GM23338 (cell line): ENCODE measurements at regions not wholly inside any gene's neighbourhood (a gene's known extent, or its start where the extent isn't known, plus 50 kb on each side); places are given as distances from the start of the nearest gene placed in this dataset.

Source experiments
- ATAC-seq: fragments of 200-7000 bp; cut with Tn5 transposase; 3 replicates; pipeline ENCODE4 v1.9.1; 2020
- DNase-seq: peaks from one replicate; pipeline ENCODE4 v3.0.0-alpha.2; 2015; ENCODE audit warnings: low spot score
- H2AFZ ChIP-seq: fragments of 200-600 bp; sonication (generic); 2 replicates; pipeline ENCODE4 v1.8.0; 2016; ENCODE audit warnings: antibody characterized with exemption, mild to moderate bottlenecking, moderate library complexity
- H3F3A ChIP-seq: fragments of 200-600 bp; sonication (generic); replicated peaks from 2 replicates; pipeline ENCODE4 v1.8.0; 2017; ENCODE audit warnings: antibody characterized with exemption, mixed run types, low read depth
- H3K27ac ChIP-seq: fragments of 200-600 bp; sonication (generic); 2 replicates; pipeline ENCODE4 v1.6.1; 2016; ENCODE audit warnings: low read depth
- H3K27me3 ChIP-seq: fragments of 200-600 bp; sonication (generic); 2 replicates; pipeline ENCODE4 v1.8.0; 2016; ENCODE audit warnings: mild to moderate bottlenecking, mixed run types, moderate library complexity; ENCODE audit not compliant: insufficient read depth
- H3K36me3 ChIP-seq: fragments of 200-600 bp; sonication (generic); 2 replicates; pipeline ENCODE4 v1.8.0; 2016; ENCODE audit warnings: mild to moderate bottlenecking; ENCODE audit not compliant: insufficient read depth
- H3K4me1 ChIP-seq: fragments of 200-600 bp; sonication (generic); 2 replicates; pipeline ENCODE4 v1.8.0; 2016; ENCODE audit warnings: mild to moderate bottlenecking, moderate library complexity; ENCODE audit not compliant: insufficient read depth
- H3K4me2 ChIP-seq: fragments of 200-600 bp; sonication (generic); 2 replicates; pipeline ENCODE4 v1.7.1; 2017; ENCODE audit warnings: mixed run types
- H3K4me3 ChIP-seq: fragments of 200-600 bp; sonication (generic); 2 replicates; pipeline ENCODE4 v1.6.1; 2016; ENCODE audit warnings: mixed run types
- H3K79me2 ChIP-seq: fragments of 200-600 bp; sonication (generic); replicated peaks from 2 replicates; pipeline ENCODE4 v1.8.0; 2017; ENCODE audit warnings: mild to moderate bottlenecking; ENCODE audit not compliant: insufficient read depth
- H3K9me2 ChIP-seq: fragments of 200-600 bp; sonication (generic); 2 replicates; pipeline ENCODE4 v1.8.0; 2017; ENCODE audit not compliant: insufficient read depth
- H4K20me1 ChIP-seq: fragments of 200-600 bp; sonication (generic); replicated peaks from 2 replicates; pipeline ENCODE4 v1.8.0; 2017; ENCODE audit warnings: mild to moderate bottlenecking; ENCODE audit not compliant: insufficient read depth
- H3K27ac Mint-ChIP-seq: 2 replicates; pipeline ENCODE4 v1.8.0; 2020; ENCODE audit warnings: inconsistent platforms, mild to moderate bottlenecking, moderate library complexity, mixed read lengths
- H3K27me3 Mint-ChIP-seq: 3 replicates; pipeline ENCODE4 v1.8.0; 2022; ENCODE audit warnings: low read depth, mild to moderate bottlenecking, moderate library complexity, mixed read lengths, inconsistent platforms; ENCODE audit not compliant: insufficient read depth, poor library complexity
- H3K36me3 Mint-ChIP-seq: 3 replicates; pipeline ENCODE4 v1.8.0; 2021; ENCODE audit warnings: low read depth, mild to moderate bottlenecking, inconsistent platforms, moderate library complexity, mixed read lengths
- H3K4me1 Mint-ChIP-seq: 3 replicates; pipeline ENCODE4 v1.8.0; 2020; ENCODE audit warnings: mild to moderate bottlenecking, inconsistent platforms, mixed read lengths
- H3K4me3 Mint-ChIP-seq: 3 replicates; pipeline ENCODE4 v1.8.0; 2021; ENCODE audit warnings: moderate library complexity, mild to moderate bottlenecking, inconsistent platforms, mixed read lengths
- H3K9me3 Mint-ChIP-seq: 3 replicates; pipeline ENCODE4 v1.8.0; 2020; ENCODE audit warnings: moderate library complexity, mild to moderate bottlenecking, inconsistent platforms, mixed read lengths
- CREB1 ChIP-seq: fragments of 250-450 bp; sonication (Bioruptor Pico); IDR thresholded peaks from 2 replicates; pipeline ENCODE4 v1.5.0; 2020; ENCODE audit warnings: low read depth, mild to moderate bottlenecking, moderate library complexity
- EZH2 ChIP-seq: fragments of 200-600 bp; sonication (generic); IDR thresholded peaks from one replicate; pipeline ENCODE4 v1.8.0; 2017; ENCODE audit warnings: antibody characterized with exemption, mild to moderate bottlenecking, low read depth; ENCODE audit not compliant: unreplicated experiment
- EZH2phosphoT487 ChIP-seq: fragments of 200-600 bp; sonication (generic); IDR thresholded peaks from one replicate; pipeline ENCODE4 v1.8.1; 2018; ENCODE audit warnings: antibody characterized with exemption; ENCODE audit not compliant: unreplicated experiment
- JUNB ChIP-seq: IDR thresholded peaks from one replicate; pipeline ENCODE4 v1.6.1; 2016; ENCODE audit warnings: antibody characterized with exemption; ENCODE audit not compliant: unreplicated experiment
- NANOG ChIP-seq: IDR thresholded peaks from 2 replicates; pipeline ENCODE4 v1.6.1; 2016; ENCODE audit warnings: antibody characterized with exemption, borderline replicate concordance
- POLR2AphosphoS5 ChIP-seq: IDR thresholded peaks from 2 replicates; pipeline ENCODE4 v1.6.1; 2016; ENCODE audit warnings: antibody characterized with exemption, low read depth
- STAT1 ChIP-seq: IDR thresholded peaks from one replicate; pipeline ENCODE4 v1.6.1; 2016; ENCODE audit warnings: antibody characterized with exemption; ENCODE audit not compliant: unreplicated experiment
- ZNF114 ChIP-seq: fragments of 250-450 bp; sonication (Bioruptor Pico); IDR thresholded peaks from 2 replicates; pipeline ENCODE4 v1.5.0; 2020; ENCODE audit warnings: mild to moderate bottlenecking, moderate library complexity
- ZNF331 ChIP-seq: fragments of 250-450 bp; sonication (Bioruptor Pico); IDR thresholded peaks from 2 replicates; pipeline ENCODE4 v1.5.0; 2020; ENCODE audit warnings: low read depth, mild to moderate bottlenecking, moderate library complexity
- TF ChIP-seq, protein P1 (sequence below): fragments of 250-450 bp; sonication (Bioruptor Pico); IDR thresholded peaks from 2 replicates; pipeline ENCODE4 v1.5.0; 2020; ENCODE audit warnings: mild to moderate bottlenecking, moderate library complexity
- TF ChIP-seq, protein P2 (sequence below): IDR thresholded peaks from one replicate; pipeline ENCODE4 v1.6.1; 2018; ENCODE audit warnings: antibody characterized with exemption; ENCODE audit not compliant: unreplicated experiment
- TF ChIP-seq, protein P3 (sequence below), 2 experiments: fragments of 200-600 bp in 1 of 2; sonication (generic) in 1 of 2; conservative IDR thresholded peaks; 2 replicates each; pipeline versions ENCODE4 v1.5.1 to v1.6.1; 2016 to 2017; ENCODE audit warnings: antibody characterized with exemption in 2 of 2, low read depth in 2 of 2, mild to moderate bottlenecking in 2 of 2, moderate library complexity in 1 of 2
- TF ChIP-seq, protein P4 (sequence below): IDR thresholded peaks from 2 replicates; pipeline ENCODE4 v1.6.1; 2016; ENCODE audit warnings: antibody characterized with exemption

DNA sequence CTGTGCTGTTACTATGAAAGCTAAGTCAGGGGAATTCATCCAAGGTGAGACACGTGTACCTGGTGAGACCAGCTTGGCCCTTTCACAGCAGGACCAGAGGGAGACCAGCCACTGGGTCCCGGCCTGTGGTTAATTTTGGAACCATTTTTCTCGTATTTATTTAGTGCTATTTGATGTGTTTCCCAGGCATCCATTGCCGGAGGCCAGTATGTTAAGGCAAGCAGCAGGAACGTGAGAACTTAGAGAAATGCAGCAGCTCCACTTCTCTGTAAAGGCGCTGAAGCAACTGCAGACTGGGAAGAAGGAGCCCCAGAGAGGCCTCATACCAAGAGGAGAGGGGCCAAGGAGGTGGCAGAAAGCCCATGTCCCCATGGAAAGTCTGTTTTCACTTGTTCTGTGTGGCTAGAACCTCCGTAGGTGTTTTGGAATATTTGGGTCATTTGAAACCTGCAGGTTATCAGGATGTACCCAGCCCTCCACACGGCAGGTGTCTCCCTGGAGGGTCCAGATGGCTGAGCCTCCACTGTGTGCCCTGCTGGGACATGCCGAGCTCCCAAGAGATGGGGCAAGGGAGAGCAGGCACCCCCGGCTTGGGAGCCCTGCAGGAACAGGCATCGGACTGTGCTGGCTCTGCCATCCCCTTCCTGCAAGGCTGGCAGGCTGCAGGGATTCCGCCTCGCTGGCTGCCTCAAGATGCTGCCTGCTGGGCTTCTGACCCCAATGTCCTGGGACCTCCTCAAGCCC, 256.0 kb upstream of the RAB6C start:
- Histone ChIP-seq H3K27ac (no peak overlapping the region), H2AFZ (0 out of 2 replicates have a peak overlapping the region, but pooled peaks have one; percentile 23), H3F3A (no peaks in the 10 kb centered on the region), H3K4me3 (no peak overlapping the region), H3K4me1 (0 out of 2 replicates have a peak, but pooled peaks cover 2% of the 10 kb centered on the region), H3K4me2 (no peak overlapping the region), H3K79me2 (no peaks in the 10 kb centered on the region), H3K36me3 (no peaks in the 10 kb centered on the region), H4K20me1 (no peaks in the 10 kb centered on the region), H3K27me3 (no peaks in the 10 kb centered on the region), H3K9me2 (no peaks in the 10 kb centered on the region)
- Mint-ChIP-seq H3K27me3 (peaks cover 4% of the 10 kb centered on the region), H3K9me3 (no peaks in the 10 kb centered on the region), H3K27ac (no peak overlapping the region), H3K4me1 (peaks cover 15% of the 10 kb centered on the region), H3K4me3 (no peak overlapping the region), H3K36me3 (no peaks in the 10 kb centered on the region)
- DNase-seq (no peak), ATAC-seq (no peak)
- TF ChIP-seq, protein P1, sequence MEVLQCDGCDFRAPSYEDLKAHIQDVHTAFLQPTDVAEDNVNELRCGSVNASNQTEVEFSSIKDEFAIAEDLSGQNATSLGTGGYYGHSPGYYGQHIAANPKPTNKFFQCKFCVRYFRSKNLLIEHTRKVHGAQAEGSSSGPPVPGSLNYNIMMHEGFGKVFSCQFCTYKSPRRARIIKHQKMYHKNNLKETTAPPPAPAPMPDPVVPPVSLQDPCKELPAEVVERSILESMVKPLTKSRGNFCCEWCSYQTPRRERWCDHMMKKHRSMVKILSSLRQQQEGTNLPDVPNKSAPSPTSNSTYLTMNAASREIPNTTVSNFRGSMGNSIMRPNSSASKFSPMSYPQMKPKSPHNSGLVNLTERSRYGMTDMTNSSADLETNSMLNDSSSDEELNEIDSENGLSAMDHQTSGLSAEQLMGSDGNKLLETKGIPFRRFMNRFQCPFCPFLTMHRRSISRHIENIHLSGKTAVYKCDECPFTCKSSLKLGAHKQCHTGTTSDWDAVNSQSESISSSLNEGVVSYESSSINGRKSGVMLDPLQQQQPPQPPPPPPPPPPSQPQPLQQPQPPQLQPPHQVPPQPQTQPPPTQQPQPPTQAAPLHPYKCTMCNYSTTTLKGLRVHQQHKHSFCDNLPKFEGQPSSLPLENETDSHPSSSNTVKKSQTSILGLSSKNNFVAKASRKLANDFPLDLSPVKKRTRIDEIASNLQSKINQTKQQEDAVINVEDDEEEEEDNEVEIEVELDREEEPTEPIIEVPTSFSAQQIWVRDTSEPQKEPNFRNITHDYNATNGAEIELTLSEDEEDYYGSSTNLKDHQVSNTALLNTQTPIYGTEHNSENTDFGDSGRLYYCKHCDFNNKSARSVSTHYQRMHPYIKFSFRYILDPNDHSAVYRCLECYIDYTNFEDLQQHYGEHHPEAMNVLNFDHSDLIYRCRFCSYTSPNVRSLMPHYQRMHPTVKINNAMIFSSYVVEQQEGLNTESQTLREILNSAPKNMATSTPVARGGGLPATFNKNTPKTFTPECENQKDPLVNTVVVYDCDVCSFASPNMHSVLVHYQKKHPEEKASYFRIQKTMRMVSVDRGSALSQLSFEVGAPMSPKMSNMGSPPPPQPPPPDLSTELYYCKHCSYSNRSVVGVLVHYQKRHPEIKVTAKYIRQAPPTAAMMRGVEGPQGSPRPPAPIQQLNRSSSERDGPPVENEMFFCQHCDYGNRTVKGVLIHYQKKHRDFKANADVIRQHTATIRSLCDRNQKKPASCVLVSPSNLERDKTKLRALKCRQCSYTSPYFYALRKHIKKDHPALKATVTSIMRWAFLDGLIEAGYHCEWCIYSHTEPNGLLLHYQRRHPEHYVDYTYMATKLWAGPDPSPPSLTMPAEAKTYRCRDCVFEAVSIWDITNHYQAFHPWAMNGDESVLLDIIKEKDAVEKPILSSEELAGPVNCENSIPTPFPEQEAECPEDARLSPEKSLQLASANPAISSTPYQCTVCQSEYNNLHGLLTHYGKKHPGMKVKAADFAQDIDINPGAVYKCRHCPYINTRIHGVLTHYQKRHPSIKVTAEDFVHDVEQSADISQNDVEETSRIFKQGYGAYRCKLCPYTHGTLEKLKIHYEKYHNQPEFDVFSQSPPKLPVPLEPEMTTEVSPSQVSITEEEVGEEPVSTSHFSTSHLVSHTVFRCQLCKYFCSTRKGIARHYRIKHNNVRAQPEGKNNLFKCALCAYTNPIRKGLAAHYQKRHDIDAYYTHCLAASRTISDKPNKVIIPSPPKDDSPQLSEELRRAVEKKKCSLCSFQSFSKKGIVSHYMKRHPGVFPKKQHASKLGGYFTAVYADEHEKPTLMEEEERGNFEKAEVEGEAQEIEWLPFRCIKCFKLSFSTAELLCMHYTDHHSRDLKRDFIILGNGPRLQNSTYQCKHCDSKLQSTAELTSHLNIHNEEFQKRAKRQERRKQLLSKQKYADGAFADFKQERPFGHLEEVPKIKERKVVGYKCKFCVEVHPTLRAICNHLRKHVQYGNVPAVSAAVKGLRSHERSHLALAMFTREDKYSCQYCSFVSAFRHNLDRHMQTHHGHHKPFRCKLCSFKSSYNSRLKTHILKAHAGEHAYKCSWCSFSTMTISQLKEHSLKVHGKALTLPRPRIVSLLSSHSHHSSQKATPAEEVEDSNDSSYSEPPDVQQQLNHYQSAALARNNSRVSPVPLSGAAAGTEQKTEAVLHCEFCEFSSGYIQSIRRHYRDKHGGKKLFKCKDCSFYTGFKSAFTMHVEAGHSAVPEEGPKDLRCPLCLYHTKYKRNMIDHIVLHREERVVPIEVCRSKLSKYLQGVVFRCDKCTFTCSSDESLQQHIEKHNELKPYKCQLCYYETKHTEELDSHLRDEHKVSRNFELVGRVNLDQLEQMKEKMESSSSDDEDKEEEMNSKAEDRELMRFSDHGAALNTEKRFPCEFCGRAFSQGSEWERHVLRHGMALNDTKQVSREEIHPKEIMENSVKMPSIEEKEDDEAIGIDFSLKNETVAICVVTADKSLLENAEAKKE (CRISPR knock-in tag) = no peak
- no peak for TF ChIP-seq CREB1 (CRISPR knock-in tag)
- TF ChIP-seq EZH2phosphoT487 = no peak
- TF ChIP-seq, protein P2, sequence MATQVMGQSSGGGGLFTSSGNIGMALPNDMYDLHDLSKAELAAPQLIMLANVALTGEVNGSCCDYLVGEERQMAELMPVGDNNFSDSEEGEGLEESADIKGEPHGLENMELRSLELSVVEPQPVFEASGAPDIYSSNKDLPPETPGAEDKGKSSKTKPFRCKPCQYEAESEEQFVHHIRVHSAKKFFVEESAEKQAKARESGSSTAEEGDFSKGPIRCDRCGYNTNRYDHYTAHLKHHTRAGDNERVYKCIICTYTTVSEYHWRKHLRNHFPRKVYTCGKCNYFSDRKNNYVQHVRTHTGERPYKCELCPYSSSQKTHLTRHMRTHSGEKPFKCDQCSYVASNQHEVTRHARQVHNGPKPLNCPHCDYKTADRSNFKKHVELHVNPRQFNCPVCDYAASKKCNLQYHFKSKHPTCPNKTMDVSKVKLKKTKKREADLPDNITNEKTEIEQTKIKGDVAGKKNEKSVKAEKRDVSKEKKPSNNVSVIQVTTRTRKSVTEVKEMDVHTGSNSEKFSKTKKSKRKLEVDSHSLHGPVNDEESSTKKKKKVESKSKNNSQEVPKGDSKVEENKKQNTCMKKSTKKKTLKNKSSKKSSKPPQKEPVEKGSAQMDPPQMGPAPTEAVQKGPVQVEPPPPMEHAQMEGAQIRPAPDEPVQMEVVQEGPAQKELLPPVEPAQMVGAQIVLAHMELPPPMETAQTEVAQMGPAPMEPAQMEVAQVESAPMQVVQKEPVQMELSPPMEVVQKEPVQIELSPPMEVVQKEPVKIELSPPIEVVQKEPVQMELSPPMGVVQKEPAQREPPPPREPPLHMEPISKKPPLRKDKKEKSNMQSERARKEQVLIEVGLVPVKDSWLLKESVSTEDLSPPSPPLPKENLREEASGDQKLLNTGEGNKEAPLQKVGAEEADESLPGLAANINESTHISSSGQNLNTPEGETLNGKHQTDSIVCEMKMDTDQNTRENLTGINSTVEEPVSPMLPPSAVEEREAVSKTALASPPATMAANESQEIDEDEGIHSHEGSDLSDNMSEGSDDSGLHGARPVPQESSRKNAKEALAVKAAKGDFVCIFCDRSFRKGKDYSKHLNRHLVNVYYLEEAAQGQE = no peak
- TF ChIP-seq, protein P3, sequence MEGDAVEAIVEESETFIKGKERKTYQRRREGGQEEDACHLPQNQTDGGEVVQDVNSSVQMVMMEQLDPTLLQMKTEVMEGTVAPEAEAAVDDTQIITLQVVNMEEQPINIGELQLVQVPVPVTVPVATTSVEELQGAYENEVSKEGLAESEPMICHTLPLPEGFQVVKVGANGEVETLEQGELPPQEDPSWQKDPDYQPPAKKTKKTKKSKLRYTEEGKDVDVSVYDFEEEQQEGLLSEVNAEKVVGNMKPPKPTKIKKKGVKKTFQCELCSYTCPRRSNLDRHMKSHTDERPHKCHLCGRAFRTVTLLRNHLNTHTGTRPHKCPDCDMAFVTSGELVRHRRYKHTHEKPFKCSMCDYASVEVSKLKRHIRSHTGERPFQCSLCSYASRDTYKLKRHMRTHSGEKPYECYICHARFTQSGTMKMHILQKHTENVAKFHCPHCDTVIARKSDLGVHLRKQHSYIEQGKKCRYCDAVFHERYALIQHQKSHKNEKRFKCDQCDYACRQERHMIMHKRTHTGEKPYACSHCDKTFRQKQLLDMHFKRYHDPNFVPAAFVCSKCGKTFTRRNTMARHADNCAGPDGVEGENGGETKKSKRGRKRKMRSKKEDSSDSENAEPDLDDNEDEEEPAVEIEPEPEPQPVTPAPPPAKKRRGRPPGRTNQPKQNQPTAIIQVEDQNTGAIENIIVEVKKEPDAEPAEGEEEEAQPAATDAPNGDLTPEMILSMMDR (conservative IDR thresholded peaks at IDR 0.05; ENCODE audit: low read depth in 2 of 2) = no peak
- TF ChIP-seq EZH2 = no peak
- TF ChIP-seq, protein P4, sequence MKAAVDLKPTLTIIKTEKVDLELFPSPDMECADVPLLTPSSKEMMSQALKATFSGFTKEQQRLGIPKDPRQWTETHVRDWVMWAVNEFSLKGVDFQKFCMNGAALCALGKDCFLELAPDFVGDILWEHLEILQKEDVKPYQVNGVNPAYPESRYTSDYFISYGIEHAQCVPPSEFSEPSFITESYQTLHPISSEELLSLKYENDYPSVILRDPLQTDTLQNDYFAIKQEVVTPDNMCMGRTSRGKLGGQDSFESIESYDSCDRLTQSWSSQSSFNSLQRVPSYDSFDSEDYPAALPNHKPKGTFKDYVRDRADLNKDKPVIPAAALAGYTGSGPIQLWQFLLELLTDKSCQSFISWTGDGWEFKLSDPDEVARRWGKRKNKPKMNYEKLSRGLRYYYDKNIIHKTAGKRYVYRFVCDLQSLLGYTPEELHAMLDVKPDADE = no peak
- TF ChIP-seq POLR2AphosphoS5 = no peak
- no peak for TF ChIP-seq NANOG
- no peak for TF ChIP-seq JUNB
- TF ChIP-seq ZNF331 (CRISPR knock-in tag) = no peak
- no peak for TF ChIP-seq STAT1
- no peak for TF ChIP-seq ZNF114
